GM13977 (cell line): ENCODE measurements at regions not wholly inside any gene's neighbourhood (a gene's known extent, or its start where the extent isn't known, plus 50 kb on each side); places are given as distances from the start of the nearest gene placed in this dataset.

ENCODE experiments used
- DNase-seq: peaks from one replicate; pipeline ENCODE4 v3.0.0; 2012; ENCODE audit warnings: low spot score
- in situ Hi-C: fragments of 300-500 bp; cut with MboI; formaldehyde crosslinking; loops from one replicate; pipeline ENCODE4 v1.12.0; 2022; ENCODE audit warnings: low sequenced_read_pairs, low pct_unique_long_range_greater_than_20kb, mixed read lengths, inconsistent platforms; ENCODE audit not compliant: unreplicated experiment
- TF ChIP-seq, protein P1 (sequence below): IDR thresholded peaks from 2 replicates; pipeline ENCODE4 v1.5.1; 2012; ENCODE audit warnings: mild to moderate bottlenecking, control low read depth; ENCODE audit not compliant: insufficient read depth; ENCODE audit errors: extremely low read depth, missing control alignments

DNA sequence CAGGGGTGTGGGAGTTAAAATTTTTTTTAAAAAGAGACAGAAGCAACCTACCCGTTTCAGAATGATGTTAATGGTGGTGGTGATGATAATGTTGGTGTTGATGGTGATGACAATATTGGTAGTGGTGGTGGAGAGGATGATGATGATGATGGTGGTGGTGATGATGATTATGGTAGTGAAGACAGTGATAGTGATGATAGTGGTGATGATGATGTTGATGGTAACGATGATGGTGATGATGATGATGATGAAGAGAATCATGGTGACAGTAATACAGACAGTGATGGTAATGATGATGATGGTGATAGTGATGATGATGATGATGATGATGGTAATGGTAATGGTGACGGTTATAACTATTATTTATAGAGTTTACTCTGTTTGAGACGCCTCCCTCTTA is 117.6 kb downstream of the ICE1 start:
- TF ChIP-seq, protein P1, sequence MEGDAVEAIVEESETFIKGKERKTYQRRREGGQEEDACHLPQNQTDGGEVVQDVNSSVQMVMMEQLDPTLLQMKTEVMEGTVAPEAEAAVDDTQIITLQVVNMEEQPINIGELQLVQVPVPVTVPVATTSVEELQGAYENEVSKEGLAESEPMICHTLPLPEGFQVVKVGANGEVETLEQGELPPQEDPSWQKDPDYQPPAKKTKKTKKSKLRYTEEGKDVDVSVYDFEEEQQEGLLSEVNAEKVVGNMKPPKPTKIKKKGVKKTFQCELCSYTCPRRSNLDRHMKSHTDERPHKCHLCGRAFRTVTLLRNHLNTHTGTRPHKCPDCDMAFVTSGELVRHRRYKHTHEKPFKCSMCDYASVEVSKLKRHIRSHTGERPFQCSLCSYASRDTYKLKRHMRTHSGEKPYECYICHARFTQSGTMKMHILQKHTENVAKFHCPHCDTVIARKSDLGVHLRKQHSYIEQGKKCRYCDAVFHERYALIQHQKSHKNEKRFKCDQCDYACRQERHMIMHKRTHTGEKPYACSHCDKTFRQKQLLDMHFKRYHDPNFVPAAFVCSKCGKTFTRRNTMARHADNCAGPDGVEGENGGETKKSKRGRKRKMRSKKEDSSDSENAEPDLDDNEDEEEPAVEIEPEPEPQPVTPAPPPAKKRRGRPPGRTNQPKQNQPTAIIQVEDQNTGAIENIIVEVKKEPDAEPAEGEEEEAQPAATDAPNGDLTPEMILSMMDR, result no peak
- no peak for DNase-seq
- in situ Hi-C loops, result no loop called here
